ENCODE measurements at regions not wholly inside any gene's neighbourhood (a gene's known extent, or its start where the extent isn't known, plus 50 kb on each side); places are given as distances from the start of the nearest gene placed in this dataset.

GRCh38 chr5:100746730-100747129 is 156.4 kb downstream of the ST8SIA4 start:
- TF ChIP-seq EZH2 (IDR thresholded peaks at IDR 0.05; ENCODE audit: borderline replicate concordance, control insufficient read depth, low read depth, low read length) (no peak), IKZF1 (conservative IDR thresholded peaks at IDR 0.05) (no peak), CTCF (IDR thresholded peaks at IDR 0.05 in 2 of 3, conservative IDR thresholded peaks at IDR 0.05 in 1 of 3; ENCODE audit: control insufficient read depth in 2 of 3, extremely low read depth in 1 of 3, insufficient read depth in 1 of 3, low read depth in 3 of 3, low read length in 3 of 3) (no peak), CHD4 (IDR thresholded peaks at IDR 0.05) (no peak), TAF1 (IDR thresholded peaks at IDR 0.05; ENCODE audit: borderline replicate concordance, low read depth, low read length) (no peak), CEBPB (IDR thresholded peaks at IDR 0.05; ENCODE audit: borderline replicate concordance in 1 of 2, low read depth in 2 of 2, low read length in 2 of 2) (no peak), RELA (IDR thresholded peaks at IDR 0.05; ENCODE audit: borderline replicate concordance, partially characterized antibody) (no peak)
- TF ChIP-seq, protein P1, sequence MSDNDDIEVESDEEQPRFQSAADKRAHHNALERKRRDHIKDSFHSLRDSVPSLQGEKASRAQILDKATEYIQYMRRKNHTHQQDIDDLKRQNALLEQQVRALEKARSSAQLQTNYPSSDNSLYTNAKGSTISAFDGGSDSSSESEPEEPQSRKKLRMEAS (IDR thresholded peaks at IDR 0.05; ENCODE audit: low read depth, low read length): no peak
